MCF 10A (cell line): ENCODE measurements at regions not wholly inside any gene's neighbourhood (a gene's known extent, or its start where the extent isn't known, plus 50 kb on each side); places are given as distances from the start of the nearest gene placed in this dataset.

ENCODE experiments used
- BruUV-seq: library from RNA; stranded (reverse); fragments of 400-500 nt; replicated peaks from 2 replicates; lab custom pipeline; 2021; lab: Mats Ljungman, UMichigan
- CTCF ChIA-PET: fragments of 300-600 bp; sonication (Branson Sonifier 250); formaldehyde crosslinking; extraction: SDS; loops from one replicate; lab custom pipeline; 2021; ENCODE audit warnings: antibody characterized with exemption, inconsistent platforms; lab: Yijun Ruan, JAX
- POLR2A ChIA-PET: fragments of 300-600, 350-650 bp; sonication (Branson Sonifier 250); formaldehyde crosslinking; extraction: SDS; loops from one replicate; lab custom pipeline; 2020; ENCODE audit warnings: antibody characterized with exemption, inconsistent platforms; lab: Yijun Ruan, JAX
- DNase-seq: peaks from one replicate; pipeline ENCODE4 v3.0.0-alpha.2; 2018; ENCODE audit not compliant: unreplicated experiment
- H3K27ac Mint-ChIP-seq: one replicate; pipeline ENCODE4 v1.8.0; 2022; ENCODE audit warnings: mild to moderate bottlenecking, low read depth, mixed read lengths; ENCODE audit not compliant: unreplicated experiment
- H3K27me3 Mint-ChIP-seq: one replicate; pipeline ENCODE4 v1.8.0; 2022; ENCODE audit warnings: mixed read lengths; ENCODE audit not compliant: insufficient read depth, unreplicated experiment
- H3K36me3 Mint-ChIP-seq: one replicate; pipeline ENCODE4 v1.8.0; 2022; ENCODE audit warnings: mild to moderate bottlenecking, moderate library complexity, mixed read lengths; ENCODE audit not compliant: insufficient read depth, unreplicated experiment
- H3K4me1 Mint-ChIP-seq: one replicate; pipeline ENCODE4 v1.8.0; 2022; ENCODE audit warnings: mixed read lengths; ENCODE audit not compliant: insufficient read depth, unreplicated experiment
- H3K4me3 Mint-ChIP-seq: one replicate; pipeline ENCODE4 v1.8.0; 2022; ENCODE audit warnings: mild to moderate bottlenecking, moderate library complexity, mixed read lengths; ENCODE audit not compliant: unreplicated experiment
- H3K9me3 Mint-ChIP-seq: one replicate; pipeline ENCODE4 v1.8.0; 2022; ENCODE audit warnings: mixed read lengths; ENCODE audit not compliant: unreplicated experiment
- CTCF ChIP-seq: fragments of 200-600 bp; IDR thresholded peaks from one replicate; pipeline ENCODE4 v1.8.0; 2022; ENCODE audit warnings: antibody characterized with exemption, mild to moderate bottlenecking; ENCODE audit not compliant: unreplicated experiment
- intact Hi-C: fragments of 100-400 bp; cut with micrococcal nuclease; formaldehyde crosslinking; loops from 2 replicates; pipeline ENCODE4 v1.14.1; 2022

GRCh38 chr11:42315267-42315666 lies 855.8 kb upstream of the LRRC4C start:
- H3K4me1 Mint-ChIP-seq, result no peaks in the 10 kb centered on the region
- no TSS peak for BruUV-seq
- DNase-seq, result peak; percentile 9
- POLR2A ChIA-PET, result no interaction called here
- H3K36me3 Mint-ChIP-seq, result no peaks in the 10 kb centered on the region
- TF ChIP-seq CTCF, result no peak
- intact Hi-C loops, result no loop called here
- CTCF ChIA-PET, result interaction anchor here (0.7 kb wide), 1 partner anchor 101 kb away, joined by 3 read pairs; no protein-coding TSS in a partner anchor
- peaks cover 8% of the 10 kb centered on the region for H3K9me3 Mint-ChIP-seq
- no peak overlapping the region for H3K27ac Mint-ChIP-seq
- no peak overlapping the region for H3K4me3 Mint-ChIP-seq
- H3K27me3 Mint-ChIP-seq, result no peaks in the 10 kb centered on the region

GRCh38 chr11:42315846-42316245 lies 856.4 kb upstream of the LRRC4C start:
- ChIA-PET POLR2A (no interaction called here), CTCF (interaction anchor here (0.7 kb wide), 1 partner anchor 317 kb away, joined by 3 read pairs; no protein-coding TSS in a partner anchor)
- Mint-ChIP-seq H3K4me3 (no peak overlapping the region), H3K9me3 (peaks cover 7% of the 10 kb centered on the region), H3K36me3 (no peaks in the 10 kb centered on the region), H3K27ac (no peak overlapping the region), H3K4me1 (no peaks in the 10 kb centered on the region), H3K27me3 (no peaks in the 10 kb centered on the region)
- DNase-seq, result no peak
- no peak for TF ChIP-seq CTCF
- intact Hi-C loops, result no loop called here
- BruUV-seq, result no TSS peak

GRCh38 chr11:42319921-42320320 lies 860.5 kb upstream of the LRRC4C start:
- Mint-ChIP-seq H3K27ac (no peak overlapping the region), H3K4me3 (no peak overlapping the region), H3K36me3 (no peaks in the 10 kb centered on the region), H3K27me3 (no peaks in the 10 kb centered on the region), H3K9me3 (no peaks in the 10 kb centered on the region), H3K4me1 (no peaks in the 10 kb centered on the region)
- POLR2A ChIA-PET, result interaction anchor here (0.7 kb wide), 1 partner anchor 194 kb away, joined by 3 read pairs; no protein-coding TSS in a partner anchor
- CTCF ChIA-PET, result interaction anchor here (0.6 kb wide), 1 partner anchor 409 kb away, joined by 3 read pairs; no protein-coding TSS in a partner anchor
- intact Hi-C loops, result no loop called here
- BruUV-seq, result no TSS peak
- no peak for DNase-seq
- TF ChIP-seq CTCF, result no peak

- no peaks in the 10 kb centered on the region for H3K27me3 Mint-ChIP-seq
- CTCF ChIA-PET, result interaction anchor here (0.6 to 1.0 kb wide), 2 partner anchors 195 to 1528 kb away, joined by 3 read pairs; no protein-coding TSS in a partner anchor
- H3K27ac Mint-ChIP-seq, result peak overlapping the region; percentile 85
- DNase-seq, result no peak
- intact Hi-C loops, result no loop called here
- peaks cover 15% of the 10 kb centered on the region for H3K4me1 Mint-ChIP-seq
- no TSS peak for BruUV-seq
- TF ChIP-seq CTCF, result no peak
- H3K9me3 Mint-ChIP-seq, result no peaks in the 10 kb centered on the region
- POLR2A ChIA-PET, result interaction anchor here (0.6 kb wide), 1 partner anchor 92 kb away, joined by 4 read pairs; no protein-coding TSS in a partner anchor
- no peaks in the 10 kb centered on the region for H3K36me3 Mint-ChIP-seq
- H3K4me3 Mint-ChIP-seq, result no peak overlapping the region
Observed at GRCh38 chr11:42329929-42330565, 870.6 kb upstream of the LRRC4C start.
